DMS153 treated with DMSO at 0.1 percent for 48 hours (cell line): ENCODE measurements at regions not wholly inside any gene's neighbourhood (a gene's known extent, or its start where the extent isn't known, plus 50 kb on each side); places are given as distances from the start of the nearest gene placed in this dataset.
"Not testable (repeated sequence)": the region's sequence is repeated elsewhere in the genome, so short reads cannot be mapped to it uniquely, and the experiment has no call there.

Experiments
- DNase-seq: peaks from one replicate; lab custom pipeline; 2025; ENCODE audit not compliant: unreplicated experiment; lab: John Stamatoyannopoulos, UW

GRCh38 chrX:152507168-152507567, 56.1 kb upstream of the GABRA3 start:
- DNase-seq, result not testable (repeated sequence)

- DNase-seq, result no peak
Measured at GRCh38 chrX:152520653-152521052, 69.5 kb upstream of the GABRA3 start.

- peak; percentile 2 for DNase-seq
Measured at GRCh38 chrX:152528193-152528592, 77.1 kb upstream of the GABRA3 start.

GRCh38 chrX:152530967-152531366, 79.9 kb upstream of the GABRA3 start:
- no peak for DNase-seq

- DNase-seq, result peak; percentile 3
Measured at GRCh38 chrX:152537373-152537772, 86.3 kb upstream of the GABRA3 start.

- DNase-seq, result no peak
Measured at GRCh38 chrX:152573866-152574265, 63.8 kb upstream of the GABRQ start.

- no peak for DNase-seq
Measured at GRCh38 chrX:152575331-152575730, 62.4 kb upstream of the GABRQ start.

GRCh38 chrX:152587523-152587922, 50.2 kb upstream of the GABRQ start:
- DNase-seq, result not testable (repeated sequence)
